CD14-positive monocyte (primary cell): ENCODE measurements at regions not wholly inside any gene's neighbourhood (a gene's known extent, or its start where the extent isn't known, plus 50 kb on each side); places are given as distances from the start of the nearest gene placed in this dataset.

Experiments
- DNase-seq, 3 donors: peaks; one replicate each; pipeline ENCODE4 v3.0.0-alpha.2; 2011 to 2022
- H2AFZ ChIP-seq: 2 replicates; pipeline ENCODE4 v1.6.0; 2012; ENCODE audit warnings: mild to moderate bottlenecking, low read depth, low read length, inconsistent platforms; ENCODE audit not compliant: insufficient read depth, poor library complexity, severe bottlenecking
- H3K27ac ChIP-seq, 2 donors: 1 replicate in 1 of 2; 2 replicates in 1 of 2; pipeline ENCODE4 v1.5.1; 2012 to 2013; ENCODE audit warnings: low read length in 2 of 2, control low read depth in 1 of 2, inconsistent platforms in 1 of 2, low read depth in 1 of 2, mild to moderate bottlenecking in 1 of 2
- H3K27me3 ChIP-seq, 2 donors: one replicate each; pipeline versions ENCODE4 v1.6.0 to v1.6.1; 2011 to 2013; ENCODE audit warnings: low read length in 2 of 2; ENCODE audit not compliant: control insufficient read depth in 2 of 2, insufficient read depth in 2 of 2
- H3K36me3 ChIP-seq, 2 donors: replicated peaks in 1 of 2; 1 replicate in 1 of 2; 2 replicates in 1 of 2; pipeline versions ENCODE4 v1.5.1 to v1.6.1; 2012 to 2013; ENCODE audit warnings: low read length in 2 of 2, control low read depth in 1 of 2, inconsistent platforms in 1 of 2, mild to moderate bottlenecking in 1 of 2; ENCODE audit not compliant: insufficient read depth in 2 of 2, control insufficient read depth in 1 of 2
- H3K4me1 ChIP-seq, 2 donors: 1 replicate in 1 of 2; 2 replicates in 1 of 2; pipeline versions ENCODE4 v1.5.1 to v1.6.1; 2012 to 2013; ENCODE audit warnings: low read length in 2 of 2, control low read depth in 1 of 2, inconsistent platforms in 1 of 2, mild to moderate bottlenecking in 1 of 2, moderate library complexity in 1 of 2; ENCODE audit not compliant: insufficient read depth in 2 of 2, control insufficient read depth in 1 of 2
- H3K4me2 ChIP-seq: replicated peaks from 2 replicates; pipeline ENCODE3; 2012; ENCODE audit warnings: low read length, moderate library complexity, mild to moderate bottlenecking; ENCODE audit not compliant: poor library complexity, severe bottlenecking; ENCODE audit errors: extremely low read depth
- H3K4me3 ChIP-seq, 3 experiments: fragments of 200-600 bp in 1 of 3; sonication (generic) in 1 of 3; replicated peaks in 1 of 3; 1 replicate in 2 of 3; 2 replicates in 1 of 3; pipeline ENCODE4 v1.5.1; 2011 to 2013; ENCODE audit warnings: low read length in 3 of 3, mild to moderate bottlenecking in 3 of 3, control low read depth in 2 of 3, low read depth in 2 of 3, inconsistent platforms in 1 of 3, moderate library complexity in 1 of 3
- H3K79me2 ChIP-seq: 2 replicates; pipeline ENCODE4 v1.6.0; 2012; ENCODE audit warnings: mild to moderate bottlenecking, control low read depth, inconsistent platforms, low read length, moderate library complexity; ENCODE audit not compliant: insufficient read depth
- H3K9ac ChIP-seq: 2 replicates; pipeline ENCODE4 v1.6.0; 2017; ENCODE audit warnings: low read length, mild to moderate bottlenecking; ENCODE audit not compliant: insufficient read depth, poor library complexity, severe bottlenecking
- H3K9me3 ChIP-seq, 2 donors: replicated peaks in 1 of 2; 1 replicate in 1 of 2; 2 replicates in 1 of 2; pipeline versions ENCODE4 v1.5.1 to v1.6.1; 2012 to 2013; ENCODE audit warnings: low read length in 2 of 2, control low read depth in 1 of 2; ENCODE audit not compliant: control insufficient read depth in 1 of 2, insufficient read depth in 1 of 2
- H4K20me1 ChIP-seq: 2 replicates; pipeline ENCODE4 v1.6.0; 2012; ENCODE audit warnings: mild to moderate bottlenecking, low read length, control low read depth, moderate library complexity; ENCODE audit not compliant: insufficient read depth
- H3K27ac Mint-ChIP-seq, 7 donors: one replicate each; pipeline ENCODE4 v1.8.0; 2020; ENCODE audit warnings: mild to moderate bottlenecking in 7 of 7, mixed read lengths in 7 of 7, moderate library complexity in 6 of 7, inconsistent platforms in 2 of 7
- H3K27me3 Mint-ChIP-seq, 3 donors: one replicate each; pipeline ENCODE4 v1.8.0; 2021 to 2022; ENCODE audit warnings: low read depth in 3 of 3, mild to moderate bottlenecking in 3 of 3, mixed read lengths in 3 of 3, moderate library complexity in 3 of 3, inconsistent platforms in 1 of 3
- H3K36me3 Mint-ChIP-seq, 2 donors: one replicate each; pipeline ENCODE4 v1.8.0; 2020; ENCODE audit warnings: mixed read lengths in 2 of 2, inconsistent platforms in 1 of 2, mild to moderate bottlenecking in 1 of 2
- H3K4me1 Mint-ChIP-seq: one replicate; pipeline ENCODE4 v1.8.0; 2020; ENCODE audit warnings: mild to moderate bottlenecking, mixed read lengths
- H3K4me3 Mint-ChIP-seq, 2 donors: one replicate each; pipeline ENCODE4 v1.8.0; 2020; ENCODE audit warnings: mild to moderate bottlenecking in 2 of 2, mixed read lengths in 2 of 2, moderate library complexity in 1 of 2
- H3K9me3 Mint-ChIP-seq, 7 donors: one replicate each; pipeline ENCODE4 v1.8.0; 2020 to 2022; ENCODE audit warnings: mixed read lengths in 7 of 7, mild to moderate bottlenecking in 6 of 7, moderate library complexity in 6 of 7, inconsistent platforms in 2 of 7
- CTCF ChIP-seq: fragments of 200-600 bp; IDR thresholded peaks from one replicate; pipeline ENCODE4 v1.8.0; 2022; ENCODE audit warnings: antibody characterized with exemption, mild to moderate bottlenecking
- WGBS: methylation state at CpG from one replicate; pipeline ENCODE4 v1.1.5; 2013; ENCODE audit warnings: missing lambda C conversion rate; ENCODE audit not compliant: insufficient coverage; 5-methylcytosine and 5-hydroxymethylcytosine counted together
- intact Hi-C, 2 donors: fragments of 100-400 bp; cut with micrococcal nuclease; formaldehyde crosslinking; loops; one replicate each; pipeline versions ENCODE4 v1.15.0 to v1.15.1; 2023

- peaks cover 3 to 4% of the 10 kb centered on the region in 2 donors for H3K9me3 ChIP-seq
- peaks cover 0 to 2% (median 0%) of the 10 kb centered on the region in 3 donors for H3K27me3 Mint-ChIP-seq
Observed at GRCh38 chr15:87167055-87167454, 1087.4 kb downstream of the AGBL1 start.

DNA sequence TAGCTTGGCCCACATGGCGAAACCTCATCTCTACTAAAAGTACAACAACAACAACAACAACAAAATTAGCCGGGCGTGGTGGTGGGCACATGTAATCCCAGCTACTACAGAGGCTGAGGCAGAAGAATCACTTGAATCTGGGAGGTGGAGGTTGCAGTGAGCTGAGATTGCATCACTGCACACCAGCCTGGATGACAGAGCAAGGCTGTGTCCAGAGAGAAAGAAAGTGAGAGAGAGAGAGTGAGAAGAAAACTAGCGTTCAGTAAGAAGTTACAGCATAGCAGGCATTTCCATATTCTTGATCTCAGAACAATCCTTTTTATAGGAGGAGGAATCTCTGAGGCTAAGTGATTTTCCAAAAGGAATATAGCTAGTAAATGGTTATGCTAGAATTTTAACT, 1076.1 kb downstream of the AGBL1 start:
- Histone ChIP-seq H3K27ac (no peak overlapping the region), H3K36me3 (no peaks in the 10 kb centered on the region), H3K9ac (no peak overlapping the region), H3K9me3 (peaks cover 16 to 24% of the 10 kb centered on the region in 2 donors), H3K4me1 (no peaks in the 10 kb centered on the region), H3K27me3 (no peaks in the 10 kb centered on the region), H3K79me2 (no peaks in the 10 kb centered on the region), H3K4me2 (no peak overlapping the region), H3K4me3 (no peak overlapping the region), H4K20me1 (no peaks in the 10 kb centered on the region), H2AFZ (no peak overlapping the region)
- TF ChIP-seq CTCF = no peak
- H3K4me3 Mint-ChIP-seq = no peak overlapping the region
- H3K27me3 Mint-ChIP-seq = peaks cover 0 to 2% (median 0%) of the 10 kb centered on the region in 3 donors
- no peaks in the 10 kb centered on the region for H3K36me3 Mint-ChIP-seq
- no peaks in the 10 kb centered on the region for H3K4me1 Mint-ChIP-seq
- peaks cover 3 to 21% (median 7%) of the 10 kb centered on the region in 7 donors for H3K9me3 Mint-ChIP-seq
- H3K27ac Mint-ChIP-seq = no peak overlapping the region
- DNase-seq = no peak
- intact Hi-C loops = loop anchor here in 1 of 2 donors (10.0 kb wide), 1 partner anchor 841 kb away; no protein-coding TSS in a partner anchor
- no CpG with 5 or more reads among the region's 4 CpGs for WGBS

More at GRCh38 chr15:87167055-87167454, 1087.4 kb downstream of the AGBL1 start:
- intact Hi-C loops = no loop called here
- no peaks in the 10 kb centered on the region for H3K36me3 Mint-ChIP-seq
- no peak overlapping the region for H3K4me3 Mint-ChIP-seq
- no peak overlapping the region for H3K27ac Mint-ChIP-seq
- Histone ChIP-seq H3K4me2 (no peak overlapping the region), H3K27ac (no peak overlapping the region), H2AFZ (no peak overlapping the region), H3K4me1 (no peaks in the 10 kb centered on the region), H3K4me3 (no peak overlapping the region), H4K20me1 (no peaks in the 10 kb centered on the region), H3K79me2 (no peaks in the 10 kb centered on the region), H3K9ac (no peak overlapping the region), H3K27me3 (no peaks in the 10 kb centered on the region), H3K36me3 (no peaks in the 10 kb centered on the region)
- no peak for DNase-seq
- peaks cover 2 to 10% (median 5%) of the 10 kb centered on the region in 7 donors for H3K9me3 Mint-ChIP-seq
- TF ChIP-seq CTCF = no peak
- no peaks in the 10 kb centered on the region for H3K4me1 Mint-ChIP-seq
